AG20443 (cell line): ENCODE measurements at regions not wholly inside any gene's neighbourhood (a gene's known extent, or its start where the extent isn't known, plus 50 kb on each side); places are given as distances from the start of the nearest gene placed in this dataset.

ENCODE experiments used
- DNase-seq: peaks from one replicate; pipeline ENCODE4 v3.0.0; 2012; ENCODE audit warnings: low spot score, mixed read lengths

GRCh38 chr7:155919391-155920067 lies 107.3 kb upstream of the SHH start:
- no peak for DNase-seq

- DNase-seq, result no peak
These were observed 106.6 kb upstream of the SHH start for GRCh38 chr7:155918720-155919390.

- no peak for DNase-seq
These were observed 105.7 kb upstream of the SHH start for GRCh38 chr7:155917836-155918430.

GRCh38 chr7:155916926-155917655 lies 104.8 kb upstream of the SHH start:
- no peak for DNase-seq

- DNase-seq, result no peak
These were observed 102.1 kb upstream of the SHH start for GRCh38 chr7:155914341-155914740.

GRCh38 chr7:155913719-155914118 lies 101.5 kb upstream of the SHH start:
- DNase-seq, result no peak

- DNase-seq, result no peak
These were observed 101.0 kb upstream of the SHH start for GRCh38 chr7:155913291-155913690.

GRCh38 chr7:155911471-155912105 lies 99.3 kb upstream of the SHH start:
- no peak for DNase-seq

- DNase-seq, result no peak
These were observed 96.1 kb upstream of the SHH start for GRCh38 chr7:155908385-155908784.

GRCh38 chr7:155907450-155908200 lies 95.4 kb upstream of the SHH start:
- no peak for DNase-seq

GRCh38 chr7:155901176-155901575 lies 88.9 kb upstream of the SHH start:
- no peak for DNase-seq

GRCh38 chr7:155899596-155899995 lies 87.3 kb upstream of the SHH start:
- DNase-seq, result no peak

GRCh38 chr7:155897758-155898386 lies 85.6 kb upstream of the SHH start:
- no peak for DNase-seq

- no peak for DNase-seq
These were observed 84.4 kb upstream of the SHH start for GRCh38 chr7:155896531-155897263.

- no peak for DNase-seq
These were observed 81.4 kb upstream of the SHH start for GRCh38 chr7:155893664-155894063.

- DNase-seq, result no peak
These were observed 80.9 kb upstream of the SHH start for GRCh38 chr7:155893176-155893575.

- no peak for DNase-seq
These were observed 77.6 kb upstream of the SHH start for GRCh38 chr7:155889636-155890511.

- DNase-seq, result no peak
These were observed 74.9 kb upstream of the SHH start for GRCh38 chr7:155887174-155887525.

GRCh38 chr7:155886391-155887173 lies 74.3 kb upstream of the SHH start:
- DNase-seq, result no peak
